Head of caudate nucleus (tissue), 42 donors: ENCODE measurements at regions not wholly inside any gene's neighbourhood (a gene's known extent, or its start where the extent isn't known, plus 50 kb on each side); places are given as distances from the start of the nearest gene placed in this dataset.
A peak's percentile ranks its signal among the peaks of the same experiment; 100 is the strongest.

Experiments used
- DNase-seq, 42 donors: peaks; one replicate each; pipeline versions ENCODE4 v3.0.0 to v3.0.0-alpha.2; 2020 to 2021; ENCODE audit warnings: mixed read lengths in 7 of 42
- intact Hi-C: fragments of 100-400 bp; cut with DNase I; formaldehyde crosslinking; loops from one replicate; pipeline ENCODE4 v1.15.0; 2022

DNA sequence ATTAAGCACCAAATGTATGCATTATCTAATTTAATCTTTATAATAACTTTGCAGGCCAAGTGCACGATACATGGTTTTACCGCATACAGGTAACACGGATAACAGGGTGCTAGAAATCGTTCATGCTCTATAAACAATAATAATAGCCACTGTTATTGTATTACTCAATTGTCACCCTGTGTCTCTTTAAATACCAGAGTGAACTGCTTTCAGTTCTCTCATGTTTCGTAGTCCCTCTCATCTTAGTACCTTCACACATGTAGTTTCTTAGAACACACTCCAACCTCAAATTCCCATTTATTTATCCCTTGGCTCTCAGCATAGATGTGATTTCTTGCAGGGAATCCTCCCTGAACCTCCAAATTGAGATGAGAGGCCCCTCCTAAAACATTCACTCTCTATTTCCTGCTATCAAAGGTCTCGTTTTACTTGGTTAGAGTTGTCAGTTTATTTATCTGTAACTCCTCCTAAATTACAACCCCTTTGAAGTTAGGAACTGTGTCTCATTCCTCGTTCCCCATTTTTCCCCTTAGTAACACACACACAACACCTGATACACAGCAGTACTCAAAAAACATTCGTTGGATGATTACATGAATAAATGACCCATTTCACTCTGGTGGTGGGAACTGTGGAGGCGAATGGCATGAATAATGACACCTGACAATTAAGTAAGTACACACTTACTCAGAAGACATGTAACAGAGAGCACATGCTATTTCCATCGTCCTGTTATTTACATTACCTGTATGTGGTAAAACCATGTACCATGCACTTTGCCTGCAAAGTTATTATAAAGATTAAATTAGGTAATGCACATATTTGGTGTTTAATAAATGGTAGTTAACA lies 134.6 kb downstream of the BTG1 start:
- no peak for DNase-seq
- intact Hi-C loops, result no loop called here

DNA sequence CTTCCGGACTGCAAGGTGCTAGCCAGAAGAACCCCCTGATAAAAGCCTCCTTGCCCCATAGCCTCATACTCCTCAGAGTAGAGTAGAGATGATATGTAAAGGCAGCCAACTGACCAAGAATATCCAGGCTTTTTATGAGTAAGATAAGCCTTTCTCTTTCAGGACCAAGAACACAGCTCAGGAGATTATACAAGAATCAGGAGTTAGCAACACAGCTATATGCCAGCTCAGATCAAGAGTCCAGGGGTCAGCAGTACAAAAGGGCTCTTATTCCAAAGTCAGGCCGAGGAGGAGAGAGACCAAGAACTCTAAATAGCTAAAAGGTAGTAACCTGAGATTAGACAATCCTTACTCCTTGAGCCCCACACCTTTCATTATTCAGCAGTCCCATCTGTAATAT lies 135.3 kb downstream of the BTG1 start:
- no peak for DNase-seq
- intact Hi-C loops, result no loop called here

DNA sequence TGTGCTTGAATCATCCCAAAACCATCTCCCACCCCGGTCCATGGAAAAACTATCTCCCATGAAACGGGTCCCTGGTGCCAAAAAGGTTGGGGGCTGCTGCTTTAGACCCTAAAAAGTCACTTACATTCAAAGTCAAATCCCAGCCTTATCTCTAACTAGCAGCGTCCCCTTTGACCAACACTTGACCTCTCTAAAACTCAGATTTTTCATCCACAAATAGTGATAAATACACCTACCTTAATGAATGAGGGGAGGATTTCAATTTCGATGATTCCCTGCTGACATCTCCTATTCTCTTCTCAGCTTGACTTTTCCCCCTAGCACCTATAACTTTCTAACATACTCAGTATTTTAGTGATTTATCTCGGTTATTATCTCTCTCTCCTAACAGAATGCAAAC lies 137.3 kb downstream of the BTG1 start:
- intact Hi-C loops, result no loop called here
- no peak for DNase-seq

DNA sequence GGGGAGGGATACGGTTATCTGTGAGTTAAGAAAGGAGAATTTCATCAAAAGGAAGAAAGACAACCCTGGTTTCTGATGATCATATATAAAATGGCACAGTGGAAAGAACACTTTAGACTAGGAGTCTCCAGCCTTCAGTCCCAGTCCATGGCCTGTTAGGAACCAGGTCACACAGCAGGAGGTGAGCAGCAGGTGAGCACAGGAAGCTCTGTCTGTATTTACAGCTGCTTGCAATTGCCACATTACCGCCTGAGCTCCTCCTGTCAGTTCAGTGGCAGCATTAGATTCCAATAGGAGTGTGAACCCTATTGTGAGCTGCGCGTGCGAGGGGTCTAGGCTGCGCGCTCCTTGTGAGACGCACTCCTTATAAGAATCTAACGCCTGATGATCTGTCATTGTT lies 137.9 kb downstream of the BTG1 start:
- intact Hi-C loops, result no loop called here

DNA sequence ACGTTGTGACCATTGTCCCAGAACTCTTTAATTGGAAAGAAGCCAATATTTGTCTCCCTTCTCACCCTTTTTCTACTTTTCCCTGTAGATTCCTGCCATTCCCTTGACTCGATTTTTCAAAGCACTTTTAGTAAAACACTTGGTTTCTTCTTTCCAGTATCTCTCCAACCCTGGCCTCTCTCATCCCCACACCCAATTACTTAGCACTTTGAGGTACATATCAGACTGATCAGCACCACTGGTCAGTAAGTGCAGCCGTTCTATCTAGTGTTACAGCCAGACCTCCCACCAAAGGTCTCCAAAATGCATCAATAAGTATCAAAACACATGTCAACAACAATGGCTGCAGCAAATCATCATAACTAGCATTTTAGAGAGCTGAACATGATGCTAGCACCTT lies 141.9 kb downstream of the BTG1 start:
- intact Hi-C loops, result no loop called here
- no peak for DNase-seq

More for the DNA sequence above, 137.9 kb downstream of the BTG1 start:
- no peak for DNase-seq

DNA sequence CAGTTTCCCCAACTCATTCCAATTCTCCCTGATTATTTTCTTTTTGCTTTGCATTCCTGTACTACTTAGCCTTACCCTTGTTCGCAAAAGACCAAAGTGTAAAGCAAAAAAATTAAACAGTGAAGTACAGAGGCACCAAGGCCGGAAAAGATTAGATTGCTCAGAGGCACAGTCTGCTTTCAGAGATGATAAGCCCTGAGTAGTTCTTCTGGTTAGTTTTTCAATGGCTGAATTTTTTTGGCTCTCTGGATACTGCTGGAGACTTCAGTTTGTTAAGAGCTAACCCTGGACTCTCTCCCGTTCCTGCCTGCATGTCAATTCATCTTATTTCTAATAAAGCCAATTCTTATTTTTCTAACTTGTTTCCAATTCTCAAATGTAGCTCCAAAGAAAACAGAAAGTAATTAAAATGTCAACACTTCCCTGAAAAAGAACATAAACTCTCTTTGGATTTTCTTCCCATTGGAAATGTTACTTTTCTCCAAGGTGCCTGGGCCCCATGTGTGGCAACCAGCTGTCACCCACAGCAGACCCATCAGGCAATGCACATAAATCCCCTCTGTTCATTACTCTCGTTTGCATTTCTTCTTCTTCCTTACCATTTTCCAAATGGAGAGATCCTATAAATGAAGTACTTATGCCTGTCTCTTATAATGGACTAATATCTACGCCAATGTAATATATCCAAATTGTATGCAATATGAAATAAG lies 142.8 kb downstream of the BTG1 start:
- intact Hi-C loops, result no loop called here
- no peak for DNase-seq

DNA sequence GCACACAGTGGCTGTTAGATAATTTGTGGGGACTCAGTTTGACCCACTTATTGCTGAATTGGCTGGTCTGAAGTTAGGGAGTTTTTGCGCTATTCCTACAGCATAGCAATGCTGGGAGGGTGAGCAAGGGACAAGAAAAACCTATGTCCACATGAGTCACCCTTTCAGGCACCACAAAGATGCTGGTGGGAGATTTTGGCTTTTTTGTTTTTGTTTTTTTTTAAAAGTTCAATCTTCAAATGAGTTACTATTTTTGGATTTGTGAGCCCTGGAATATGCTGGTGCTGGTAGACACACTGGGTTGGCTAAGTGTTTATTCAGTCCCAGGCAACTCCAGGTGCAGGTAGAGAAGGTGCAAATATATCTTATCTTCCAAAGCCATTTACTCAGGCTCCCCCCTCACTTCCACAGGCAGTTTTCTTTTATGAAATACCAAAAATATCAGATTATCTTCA lies 143.4 kb downstream of the BTG1 start:
- intact Hi-C loops, result no loop called here
- DNase-seq, result no peak

DNA sequence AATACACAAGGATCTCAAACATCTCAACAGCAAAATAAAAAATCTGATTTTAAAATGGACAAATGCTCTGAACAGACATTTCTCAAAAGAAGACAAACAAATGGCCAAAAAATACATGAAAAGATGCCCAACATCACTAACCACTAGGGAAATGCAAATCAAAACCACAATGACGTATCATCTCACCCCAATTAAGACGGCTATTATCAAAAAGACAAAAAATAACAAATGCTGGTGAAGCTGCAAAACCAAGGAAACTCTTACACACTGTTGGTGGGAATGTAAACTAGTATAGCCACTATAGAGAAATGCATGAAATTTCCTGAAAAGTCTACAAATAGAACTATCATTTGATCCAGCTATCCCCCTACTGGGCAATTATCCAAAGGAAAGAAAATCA lies 145.0 kb downstream of the BTG1 start:
- intact Hi-C loops, result no loop called here
- DNase-seq, result no peak

DNA sequence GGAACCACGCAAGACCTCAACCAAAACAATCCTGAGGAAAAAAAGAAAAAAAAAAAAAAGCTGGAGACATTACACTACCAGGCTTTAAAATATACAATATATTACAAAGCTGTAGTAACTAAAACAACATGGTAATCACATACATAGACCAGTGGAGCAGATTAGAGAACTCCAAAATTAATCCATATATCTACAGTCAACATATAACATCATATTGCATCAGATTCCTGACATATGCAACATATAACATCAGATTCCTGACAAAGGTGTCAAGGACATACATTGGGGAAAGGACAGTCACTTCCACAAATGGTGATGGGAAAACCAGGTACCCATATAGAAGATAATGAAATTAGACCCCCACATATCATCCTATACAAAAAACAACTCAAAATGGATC lies 145.8 kb downstream of the BTG1 start:
- no peak for DNase-seq
- intact Hi-C loops, result no loop called here

DNA sequence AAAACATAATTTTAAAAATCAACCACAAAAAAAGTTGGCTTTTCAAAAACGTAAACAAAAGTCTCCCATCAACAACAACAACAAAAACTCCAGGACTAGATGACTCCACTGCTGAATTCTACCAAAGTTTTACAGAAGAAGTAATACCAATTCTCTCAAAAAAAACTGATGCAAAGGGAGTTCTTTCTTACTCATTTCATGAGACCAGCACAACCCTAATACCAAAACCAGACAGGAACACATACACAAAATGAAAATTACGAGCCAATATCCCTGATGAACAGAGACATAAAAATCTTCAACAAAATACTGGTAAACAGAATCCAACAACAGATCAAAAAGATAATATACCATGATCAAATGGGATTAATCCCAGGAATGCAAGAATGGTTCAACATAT lies 147.3 kb downstream of the BTG1 start:
- no peak for DNase-seq
- intact Hi-C loops, result no loop called here

DNA sequence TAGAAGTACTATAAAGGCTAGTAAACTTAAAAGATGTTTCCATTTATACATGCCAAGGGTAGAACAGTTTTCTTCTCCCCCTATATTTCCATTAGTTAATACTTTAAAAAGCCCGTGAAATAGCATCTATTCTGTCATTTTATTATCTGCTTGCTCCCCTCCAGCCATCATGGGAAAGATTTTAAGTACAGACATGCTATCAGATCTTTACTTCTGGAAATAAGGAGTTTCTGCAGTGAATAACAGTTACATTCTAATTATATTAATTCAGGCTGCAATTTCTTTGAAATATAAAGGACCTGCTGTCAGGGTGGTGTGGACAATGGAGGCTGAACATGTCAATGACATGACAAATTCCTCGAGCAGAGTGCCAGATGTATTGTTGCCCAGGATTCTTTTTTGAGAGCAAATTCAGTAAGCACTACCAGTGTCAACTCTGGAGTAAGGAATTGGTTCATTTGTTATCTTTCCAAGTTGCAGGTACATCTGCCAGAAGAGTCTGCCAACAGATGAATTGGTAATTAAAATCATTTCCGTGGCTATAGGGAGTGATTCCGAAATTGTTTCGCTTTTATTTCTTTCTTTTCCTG lies 151.3 kb downstream of the BTG1 start:
- intact Hi-C loops, result no loop called here
- DNase-seq, result no peak

DNA sequence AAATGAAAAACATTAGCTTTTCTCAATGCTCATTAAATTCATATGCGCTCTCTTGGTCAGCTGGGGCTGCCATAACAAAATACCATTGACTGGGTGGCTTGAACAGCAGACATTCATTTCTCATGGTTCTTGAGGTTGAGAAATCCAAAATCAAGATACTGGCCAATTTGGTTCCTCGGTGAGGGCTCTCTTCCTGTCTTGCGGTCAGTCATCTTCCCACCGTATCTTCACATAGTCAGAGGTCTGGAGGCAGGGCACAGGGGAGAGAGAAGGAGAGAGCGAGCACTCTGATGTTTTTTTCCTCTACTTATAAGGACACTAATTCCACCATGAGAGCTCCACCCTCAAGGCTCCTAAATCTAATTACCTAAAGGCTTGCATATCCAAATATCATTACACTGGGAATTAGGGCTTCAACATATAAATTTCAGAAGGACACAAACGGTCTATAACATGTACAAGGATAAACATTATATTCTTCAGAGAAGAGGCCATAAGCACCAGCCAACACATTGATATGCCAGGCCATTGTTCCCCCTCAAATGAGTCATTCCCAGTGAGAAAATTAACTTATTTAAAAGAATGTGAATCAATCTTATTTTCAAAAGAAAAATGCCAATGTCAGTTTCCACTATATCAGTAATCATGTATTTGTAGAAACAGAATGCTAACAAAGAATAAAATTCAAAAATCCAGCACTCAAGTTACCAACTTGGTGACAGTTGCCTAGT lies 152.2 kb downstream of the BTG1 start:
- intact Hi-C loops, result no loop called here
- no peak for DNase-seq

DNA sequence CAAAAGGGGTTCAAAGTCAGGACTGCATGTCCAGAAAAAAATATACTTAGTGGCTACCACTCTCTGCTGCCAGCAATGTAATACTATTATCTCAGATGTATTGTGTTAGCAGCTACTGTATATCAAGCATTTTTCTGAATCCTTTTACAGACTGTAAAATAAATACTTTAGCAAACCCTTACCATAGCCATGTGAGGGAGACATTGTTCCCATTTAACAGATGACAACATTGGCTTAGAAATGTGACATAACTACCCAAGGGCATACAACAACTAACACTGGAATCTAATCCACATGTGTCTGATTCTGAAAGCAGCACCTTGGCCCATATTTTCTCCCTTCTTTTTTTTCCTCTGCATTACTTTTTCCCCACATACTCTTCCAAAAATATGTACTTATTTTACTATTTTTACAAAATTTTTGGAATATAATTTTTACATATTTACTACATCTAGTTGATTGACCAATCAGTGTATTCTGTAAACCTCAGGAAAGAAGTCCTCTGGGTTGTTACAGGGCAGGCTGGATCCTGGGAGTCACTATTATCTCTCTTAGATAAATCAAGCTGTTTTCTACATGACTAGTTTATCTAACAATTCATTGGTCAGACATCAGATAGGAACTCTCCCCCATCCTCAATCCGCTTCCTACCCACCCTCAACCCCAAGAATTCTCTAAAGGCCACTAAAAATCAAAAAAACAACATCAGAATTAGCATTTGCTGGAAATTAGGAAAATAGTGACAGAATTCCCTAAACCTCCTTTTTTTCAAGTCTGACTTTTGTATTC lies 154.1 kb downstream of the BTG1 start:
- DNase-seq, result no peak
- intact Hi-C loops, result no loop called here

DNA sequence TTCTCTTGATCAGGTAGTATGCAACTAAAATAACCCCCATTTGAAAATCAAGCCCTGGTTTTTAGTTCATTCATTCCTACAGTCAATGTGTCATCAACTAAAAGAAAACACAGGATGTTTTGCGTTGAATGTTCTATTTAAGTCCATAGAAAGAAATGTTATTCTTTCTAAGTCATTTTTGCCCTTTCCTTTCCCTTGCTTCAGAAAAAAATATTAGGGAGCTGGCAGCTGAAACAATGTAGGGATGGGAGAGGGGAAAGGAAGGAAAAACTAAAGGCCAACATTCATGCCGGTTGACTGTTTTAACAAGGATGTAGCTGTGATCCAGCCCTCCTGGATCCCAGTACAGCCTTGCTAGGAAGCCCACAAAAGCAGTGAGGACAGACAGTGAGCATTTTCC lies 155.1 kb downstream of the BTG1 start:
- intact Hi-C loops, result no loop called here
- no peak for DNase-seq

DNA sequence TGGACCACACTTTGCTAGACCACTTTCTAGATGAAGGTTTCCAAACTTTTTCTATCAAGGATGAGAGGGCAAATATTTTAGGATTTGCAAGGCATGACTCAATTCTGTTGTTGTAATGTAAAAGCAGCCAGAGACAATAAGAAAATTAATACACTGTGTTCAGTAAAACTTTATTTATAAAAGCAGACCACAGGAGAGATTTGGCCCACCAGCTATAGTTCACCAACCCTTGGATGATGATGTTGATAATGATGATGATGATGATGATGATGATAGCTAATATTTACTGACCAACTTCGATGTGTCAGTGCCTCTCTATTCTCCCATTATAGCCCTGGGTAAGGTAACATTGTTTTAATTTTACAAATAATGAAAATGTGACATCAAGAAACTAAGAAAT lies 156.5 kb downstream of the BTG1 start:
- intact Hi-C loops, result no loop called here
- DNase-seq, result no peak

DNA sequence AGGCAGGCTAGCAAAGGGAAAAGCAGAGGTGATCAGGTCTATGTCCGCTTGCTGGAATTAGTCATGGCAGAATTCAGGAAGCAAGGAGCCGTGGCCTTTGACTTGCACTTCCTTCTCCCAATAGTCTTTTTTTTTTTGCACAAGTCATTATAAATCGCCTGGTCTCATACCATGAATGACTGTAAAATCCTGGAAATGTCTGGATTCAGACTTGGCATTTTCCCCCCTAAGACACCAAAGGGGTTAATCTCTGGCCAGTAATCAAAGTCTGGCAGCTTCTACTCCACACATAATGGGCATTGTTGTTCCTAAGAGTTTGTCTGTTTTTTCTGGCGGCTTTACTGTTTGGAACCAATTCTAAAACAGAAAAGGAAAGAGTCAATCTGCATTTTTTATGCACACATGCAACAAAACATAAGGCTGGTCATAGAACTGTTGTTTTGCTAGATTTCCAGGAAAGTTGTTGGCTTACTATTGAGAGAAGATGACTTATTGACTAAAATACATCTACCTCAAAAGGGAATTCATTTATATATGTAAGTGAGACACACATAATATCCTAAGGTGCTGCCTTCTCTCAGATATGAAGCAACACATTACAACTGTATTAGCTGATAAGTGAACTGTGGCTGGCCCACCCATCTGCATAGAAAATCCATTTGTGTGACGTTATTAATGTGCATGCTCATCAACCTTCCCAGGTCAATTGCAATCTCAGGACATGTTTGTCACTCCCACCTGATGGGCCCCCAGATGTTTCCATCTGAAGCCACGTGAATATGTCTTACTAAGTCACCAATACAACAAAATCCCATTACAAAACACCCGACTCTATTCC lies 157.3 kb downstream of the BTG1 start:
- DNase-seq, result peak in 2 of 42 donors; percentile 10 to 30
- intact Hi-C loops, result no loop called here

DNA sequence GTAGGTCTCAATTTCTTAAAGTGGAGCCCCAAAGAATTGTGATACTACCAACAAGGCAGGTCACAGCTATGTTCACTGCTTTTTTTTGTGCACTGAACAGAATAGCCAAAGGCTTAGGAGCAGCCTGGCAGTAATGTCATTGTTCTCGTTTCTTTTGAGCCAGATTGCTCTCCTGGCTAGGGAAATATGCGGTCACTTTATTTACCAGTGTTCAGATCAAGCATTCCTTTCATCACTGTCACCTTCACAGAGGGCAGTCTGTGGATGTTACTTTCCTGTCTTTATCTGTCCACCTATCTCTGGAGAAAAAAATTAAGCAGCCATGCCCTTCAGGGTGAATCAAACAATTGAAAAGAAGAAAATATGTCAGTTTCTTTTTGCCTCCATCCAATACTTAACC lies 159.6 kb downstream of the BTG1 start:
- intact Hi-C loops, result no loop called here
- DNase-seq, result no peak
